D721Med (cell line): ENCODE measurements at regions not wholly inside any gene's neighbourhood (a gene's known extent, or its start where the extent isn't known, plus 50 kb on each side); places are given as distances from the start of the nearest gene placed in this dataset.

Experiments used
- DNase-seq: peaks from one replicate; pipeline ENCODE4 v3.0.0; 2011; ENCODE audit warnings: low spot score; ENCODE audit not compliant: insufficient read length
- FAIRE-seq: peaks from 2 replicates; lab custom pipeline; 2011; peaks lifted over from hg19 to GRCh38; lab: Jason Lieb, UNC
- TF ChIP-seq, protein P1 (sequence below): IDR thresholded peaks from 2 replicates; pipeline ENCODE4 v1.5.1; 2012; ENCODE audit warnings: mild to moderate bottlenecking, control low read depth; ENCODE audit not compliant: insufficient read depth; ENCODE audit errors: missing control alignments

- no peak for FAIRE-seq
- DNase-seq: no peak
- TF ChIP-seq, protein P1, sequence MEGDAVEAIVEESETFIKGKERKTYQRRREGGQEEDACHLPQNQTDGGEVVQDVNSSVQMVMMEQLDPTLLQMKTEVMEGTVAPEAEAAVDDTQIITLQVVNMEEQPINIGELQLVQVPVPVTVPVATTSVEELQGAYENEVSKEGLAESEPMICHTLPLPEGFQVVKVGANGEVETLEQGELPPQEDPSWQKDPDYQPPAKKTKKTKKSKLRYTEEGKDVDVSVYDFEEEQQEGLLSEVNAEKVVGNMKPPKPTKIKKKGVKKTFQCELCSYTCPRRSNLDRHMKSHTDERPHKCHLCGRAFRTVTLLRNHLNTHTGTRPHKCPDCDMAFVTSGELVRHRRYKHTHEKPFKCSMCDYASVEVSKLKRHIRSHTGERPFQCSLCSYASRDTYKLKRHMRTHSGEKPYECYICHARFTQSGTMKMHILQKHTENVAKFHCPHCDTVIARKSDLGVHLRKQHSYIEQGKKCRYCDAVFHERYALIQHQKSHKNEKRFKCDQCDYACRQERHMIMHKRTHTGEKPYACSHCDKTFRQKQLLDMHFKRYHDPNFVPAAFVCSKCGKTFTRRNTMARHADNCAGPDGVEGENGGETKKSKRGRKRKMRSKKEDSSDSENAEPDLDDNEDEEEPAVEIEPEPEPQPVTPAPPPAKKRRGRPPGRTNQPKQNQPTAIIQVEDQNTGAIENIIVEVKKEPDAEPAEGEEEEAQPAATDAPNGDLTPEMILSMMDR: no peak
Measured at GRCh38 chr1:168455764-168456163, 88.0 kb downstream of the XCL2 start.

- FAIRE-seq: no peak
- DNase-seq: no peak
- TF ChIP-seq, protein P1: no peak
Measured at GRCh38 chr1:168454211-168454815, 89.5 kb downstream of the XCL2 start.

- TF ChIP-seq, protein P1: no peak
- DNase-seq (no peak), FAIRE-seq (no peak)
Measured at GRCh38 chr1:168453056-168453455, 90.7 kb downstream of the XCL2 start.

DNA sequence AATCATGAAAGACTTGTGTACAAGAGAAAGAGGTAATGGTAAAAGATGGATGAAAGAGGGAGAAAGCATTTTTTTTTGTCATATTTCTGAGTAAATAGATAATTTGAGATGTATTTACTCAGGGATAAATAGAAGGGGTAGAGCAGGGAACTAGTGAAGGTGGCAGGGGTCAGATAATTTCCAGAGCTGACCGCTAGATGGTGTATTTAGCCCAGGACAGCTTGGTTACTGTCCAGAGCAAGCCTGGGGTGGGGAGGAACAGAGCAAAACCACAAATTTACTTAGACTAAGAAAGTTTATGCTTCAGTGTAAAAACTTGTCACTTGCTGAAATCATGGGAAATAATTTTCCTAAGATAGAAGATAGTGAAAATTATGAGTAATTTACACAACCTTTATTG, 91.5 kb downstream of the XCL2 start:
- TF ChIP-seq, protein P1: peak; percentile 29
- FAIRE-seq (no peak), DNase-seq (no peak)

- no peak for FAIRE-seq
- no peak for DNase-seq
- TF ChIP-seq, protein P1: no peak
Measured at GRCh38 chr1:168447871-168448270, 95.9 kb downstream of the XCL2 start.

- TF ChIP-seq, protein P1: no peak
- no peak for DNase-seq
- FAIRE-seq: no peak
Measured at GRCh38 chr1:168446081-168446480, 97.7 kb downstream of the XCL2 start.

DNA sequence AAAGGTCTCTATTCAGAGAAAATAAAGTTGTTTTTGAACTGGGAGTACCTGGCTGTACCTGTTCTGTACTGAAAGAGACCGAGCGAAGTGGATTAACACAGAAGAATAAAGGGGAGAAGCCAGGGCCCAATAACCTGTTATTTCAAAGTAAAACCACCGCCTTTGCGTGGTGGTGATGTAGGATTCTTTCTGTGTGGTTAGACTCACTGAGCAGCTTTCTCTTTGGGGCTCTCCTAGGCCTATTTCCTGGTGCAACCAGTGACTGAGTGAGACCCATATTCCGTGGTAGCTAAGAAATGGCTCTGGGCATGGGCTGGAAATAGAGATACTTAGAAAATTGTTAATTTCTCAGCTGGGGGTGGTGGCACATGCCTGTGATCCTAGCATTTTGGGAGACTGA, 99.9 kb downstream of the XCL2 start:
- DNase-seq: no peak
- TF ChIP-seq, protein P1: no peak
- FAIRE-seq: no peak
